LHCN-M2 (cell line): ENCODE measurements at regions not wholly inside any gene's neighbourhood (a gene's known extent, or its start where the extent isn't known, plus 50 kb on each side); places are given as distances from the start of the nearest gene placed in this dataset.
"Not testable (repeated sequence)": the region's sequence is repeated elsewhere in the genome, so short reads cannot be mapped to it uniquely, and the experiment has no call there.

Experiments used
- DNase-seq: peaks from one replicate; pipeline ENCODE4 v3.0.0-alpha.2; 2012; ENCODE audit warnings: low read depth

DNA sequence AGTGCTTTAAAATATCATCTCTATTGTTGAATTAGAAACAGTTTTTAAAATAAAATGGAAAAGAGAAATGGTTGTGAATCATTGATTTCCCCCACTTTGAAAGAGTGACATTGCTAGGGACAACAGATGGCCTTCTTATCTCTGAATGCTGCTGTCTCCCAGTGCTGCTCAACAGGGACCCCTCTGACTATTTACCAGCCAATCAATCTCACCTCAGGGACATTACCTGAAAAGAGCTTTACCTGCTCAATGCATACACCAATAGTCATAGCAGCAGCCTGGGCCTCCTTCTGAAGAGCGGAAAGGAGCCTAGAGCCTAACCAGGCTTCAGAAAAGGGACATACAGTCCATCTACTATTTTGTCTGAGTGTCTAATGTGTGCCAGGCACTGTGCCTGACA is 162.8 kb downstream of the CGGBP1 start:
- no peak for DNase-seq

DNA sequence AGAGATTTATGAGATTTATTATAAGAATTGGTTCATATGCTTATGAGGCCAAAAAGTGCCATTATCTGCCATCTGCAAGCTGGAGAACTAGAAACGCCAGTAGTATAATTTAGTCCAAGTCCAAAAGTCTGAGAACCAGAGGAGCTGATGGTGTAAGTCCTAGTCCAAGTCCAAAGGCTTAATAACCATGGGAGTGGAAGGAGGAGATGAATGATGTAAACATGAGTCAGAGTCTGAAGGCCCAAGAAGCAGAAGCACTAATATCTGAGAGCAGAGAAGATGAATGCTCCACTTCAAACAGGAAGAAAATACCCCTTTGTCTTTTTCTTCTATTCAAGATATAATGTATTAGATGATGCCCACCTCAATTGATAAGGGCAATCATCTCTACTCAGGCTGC is 185.7 kb downstream of the CGGBP1 start:
- peak; percentile 50 for DNase-seq

DNA sequence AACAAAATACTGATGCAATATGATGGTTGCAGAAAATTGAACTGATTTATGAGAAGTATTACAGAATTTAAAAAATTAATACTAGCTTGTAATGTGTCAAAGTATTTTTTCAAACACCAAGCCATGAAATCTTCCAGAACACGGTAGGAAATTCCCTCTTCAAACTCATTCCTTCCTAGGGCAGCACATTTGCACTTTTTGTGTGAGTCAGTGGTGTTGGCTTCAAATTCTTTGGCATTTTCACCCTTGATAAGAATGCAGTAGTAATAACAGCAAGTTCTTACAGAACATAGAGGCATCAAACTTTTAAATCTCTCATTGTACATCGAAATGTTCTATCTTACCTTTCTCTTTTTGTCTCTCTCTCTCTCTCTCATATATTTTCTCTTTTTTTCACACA is 191.8 kb downstream of the CGGBP1 start:
- peak; percentile 50 for DNase-seq

DNA sequence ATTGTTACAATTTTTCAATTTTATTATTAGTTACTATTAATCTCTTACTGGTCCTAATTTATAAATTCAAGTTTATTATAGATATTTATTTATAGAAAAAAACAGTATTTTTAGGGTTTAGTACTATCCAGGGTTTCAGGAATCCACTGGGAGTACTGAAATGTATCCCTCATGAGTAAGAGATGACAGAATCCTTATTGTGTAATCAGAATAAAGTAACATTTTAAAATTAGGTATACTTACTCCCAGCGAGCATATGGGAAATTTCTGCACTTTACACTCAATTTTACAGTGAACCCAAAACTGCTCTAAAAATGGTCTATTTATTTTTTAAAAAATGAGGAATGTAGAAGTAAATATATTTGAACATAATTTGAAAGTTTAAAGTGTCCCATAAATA is 202.7 kb downstream of the CGGBP1 start:
- peak; percentile 61 for DNase-seq

DNA sequence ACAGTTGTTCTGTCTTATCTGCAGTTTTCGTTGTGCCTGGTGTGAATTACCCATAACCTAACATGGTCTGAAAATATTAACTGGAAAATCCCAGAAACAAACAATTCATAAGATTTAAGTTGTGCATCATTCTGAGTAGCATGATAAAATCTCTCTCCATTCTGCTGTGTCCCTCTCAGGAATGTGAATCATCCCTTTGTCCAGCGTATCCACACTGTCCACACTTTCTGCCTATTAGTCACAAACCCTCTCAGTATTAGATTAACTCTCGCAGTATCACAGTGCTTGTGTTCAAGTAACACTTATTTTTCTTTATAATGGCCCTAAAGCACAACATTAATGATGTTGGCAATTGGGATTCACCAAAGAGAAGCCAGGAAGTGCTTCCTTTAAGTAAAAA is 203.2 kb downstream of the CGGBP1 start:
- peak; percentile 85 for DNase-seq

DNA sequence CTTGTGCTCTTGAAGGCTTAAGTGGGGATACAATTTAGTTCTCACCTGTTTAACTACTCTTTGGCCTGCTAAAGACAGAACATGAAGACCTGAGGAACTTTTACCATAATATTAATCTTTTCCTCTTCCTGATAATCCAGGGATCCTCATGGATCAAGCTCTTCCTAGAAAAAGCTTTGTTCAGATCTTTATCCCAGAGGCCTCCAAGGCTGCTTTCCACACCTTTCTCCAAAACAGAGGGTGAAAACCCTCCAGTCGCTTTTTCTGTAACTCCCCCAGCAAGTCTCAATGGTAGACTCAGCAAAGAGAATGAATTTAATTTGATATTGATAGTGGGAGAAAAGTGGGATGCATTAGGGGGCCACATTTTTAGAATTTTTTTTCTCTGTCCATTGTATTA is 203.6 kb downstream of the CGGBP1 start:
- DNase-seq = no peak

DNA sequence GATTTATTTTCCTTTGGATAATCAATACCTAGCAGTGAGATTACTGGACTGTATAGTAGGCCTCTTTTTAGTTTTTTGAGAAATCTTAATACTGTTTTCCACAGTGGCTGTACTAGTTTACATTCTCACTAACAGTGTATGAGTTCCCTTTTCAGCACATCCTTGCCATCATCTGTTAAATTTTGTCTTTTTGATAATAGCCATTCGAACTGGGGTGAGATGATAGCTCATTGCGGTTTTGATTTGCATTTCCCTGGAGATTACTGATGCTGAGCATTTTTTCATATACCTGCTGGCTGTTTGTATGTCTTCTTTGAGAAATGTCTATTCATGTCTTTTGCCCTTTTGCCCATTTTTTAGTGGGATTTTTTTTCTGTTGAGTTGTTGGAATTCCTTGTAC is 210.8 kb downstream of the CGGBP1 start:
- DNase-seq = no peak

DNA sequence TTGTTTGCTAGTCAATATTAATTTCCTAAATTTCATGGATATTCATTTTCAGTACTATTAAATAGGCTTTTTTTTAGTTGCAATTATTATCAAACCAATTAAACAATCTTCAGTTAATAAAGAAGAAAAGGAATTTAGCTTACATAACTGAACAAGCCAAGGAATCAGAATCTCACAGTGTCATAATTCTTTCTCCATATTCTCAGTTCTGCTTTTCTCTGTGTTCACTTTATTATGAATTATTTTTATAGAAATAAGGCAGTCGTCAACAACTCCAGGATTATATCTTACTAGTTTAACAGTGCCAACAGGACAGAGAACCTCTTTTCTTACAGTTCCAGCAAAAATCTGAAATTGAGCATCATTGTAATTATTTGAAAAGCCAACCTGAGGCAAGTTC is 221.7 kb downstream of the CGGBP1 start:
- no peak for DNase-seq

DNA sequence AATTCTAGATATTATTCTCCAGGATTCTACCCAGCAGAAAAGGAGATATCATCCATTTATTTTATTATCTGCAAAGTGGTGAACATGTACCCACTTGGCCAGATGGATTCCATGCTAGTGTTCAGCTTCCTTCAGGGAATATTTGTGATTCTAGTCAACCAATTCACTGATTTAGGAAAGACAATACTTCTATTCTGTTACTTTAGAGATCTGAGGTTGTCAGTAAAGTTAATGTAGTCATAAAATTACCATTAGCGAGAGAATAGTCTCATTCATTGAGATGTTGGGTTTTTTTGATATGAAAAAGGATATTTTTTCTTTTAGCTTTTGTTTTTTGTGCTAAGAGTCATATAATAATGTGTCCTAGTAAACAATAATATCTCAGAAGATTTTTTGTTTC is 222.8 kb downstream of the CGGBP1 start:
- DNase-seq = no peak

DNA sequence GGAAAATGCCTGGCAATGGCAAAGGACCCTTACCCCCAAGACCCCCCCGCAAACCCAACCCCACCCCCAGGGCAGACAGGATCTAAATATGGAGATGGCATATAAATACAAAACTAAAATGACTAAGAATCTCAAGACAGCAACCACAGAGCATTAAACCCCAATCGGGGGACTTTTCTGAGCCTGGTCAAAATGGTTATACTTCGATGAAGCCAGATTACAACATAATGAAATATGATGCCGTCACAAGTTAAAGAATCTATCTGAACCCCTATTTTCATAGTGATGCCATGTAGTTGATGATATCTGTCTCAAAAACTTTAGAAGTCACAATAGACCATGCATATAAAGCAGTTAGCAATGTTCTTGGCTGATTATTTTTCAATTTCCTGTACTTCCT is 223.6 kb downstream of the CGGBP1 start:
- DNase-seq = no peak

DNA sequence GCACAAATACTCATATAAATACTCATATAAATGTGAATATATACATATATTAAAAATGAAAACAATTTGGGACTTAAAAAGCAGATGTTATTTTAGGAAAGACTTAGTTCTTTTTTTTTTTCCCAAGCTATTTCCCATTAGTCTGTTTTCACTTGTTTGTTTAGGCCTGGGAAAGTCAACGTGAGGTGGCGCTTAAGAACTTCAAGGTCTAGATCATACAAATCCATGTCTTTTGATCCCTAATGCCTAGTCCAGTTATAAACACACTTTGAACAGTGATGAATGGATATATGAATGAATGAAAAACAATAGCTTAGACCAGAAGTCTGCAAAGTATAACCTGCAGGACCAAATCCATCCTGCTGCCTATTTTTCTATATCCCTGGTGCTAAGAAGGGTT is 224.5 kb downstream of the CGGBP1 start:
- DNase-seq = no peak

DNA sequence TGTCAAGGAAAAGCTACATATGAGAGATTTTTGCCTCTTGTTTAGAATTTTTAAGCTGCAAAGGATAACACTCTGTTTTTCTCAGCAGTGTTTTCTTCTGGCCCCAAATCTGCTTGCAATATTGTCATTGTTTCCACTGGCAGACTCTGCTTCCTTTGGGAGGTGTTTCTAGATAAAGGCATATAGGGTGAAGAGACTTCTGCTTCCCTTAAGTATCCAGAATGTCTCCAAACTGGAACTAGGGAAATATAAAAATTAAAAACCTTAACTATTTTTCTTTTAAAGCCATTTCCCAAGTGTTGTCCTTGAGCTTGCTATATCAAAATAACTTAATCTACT is 225.8 kb downstream of the CGGBP1 start:
- no peak for DNase-seq

DNA sequence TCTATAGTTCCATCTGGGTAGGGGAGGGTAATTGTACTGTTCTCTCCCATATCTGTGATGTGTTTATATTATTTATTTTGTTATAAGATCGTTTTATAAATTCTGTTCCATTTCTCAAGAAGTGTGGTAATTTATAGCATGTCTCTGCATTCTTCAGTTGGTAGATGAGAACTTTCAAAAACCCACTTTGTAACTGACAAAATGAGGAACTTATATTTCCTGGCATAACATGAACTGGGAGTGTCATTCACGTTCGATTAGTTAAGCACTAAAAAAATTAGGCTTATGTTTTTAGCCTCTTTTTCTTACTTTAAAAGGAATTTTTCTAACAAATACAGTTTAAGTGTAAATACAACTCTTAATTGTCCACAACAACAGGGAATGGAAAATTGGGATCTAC is 230.8 kb downstream of the CGGBP1 start:
- DNase-seq = no peak

DNA sequence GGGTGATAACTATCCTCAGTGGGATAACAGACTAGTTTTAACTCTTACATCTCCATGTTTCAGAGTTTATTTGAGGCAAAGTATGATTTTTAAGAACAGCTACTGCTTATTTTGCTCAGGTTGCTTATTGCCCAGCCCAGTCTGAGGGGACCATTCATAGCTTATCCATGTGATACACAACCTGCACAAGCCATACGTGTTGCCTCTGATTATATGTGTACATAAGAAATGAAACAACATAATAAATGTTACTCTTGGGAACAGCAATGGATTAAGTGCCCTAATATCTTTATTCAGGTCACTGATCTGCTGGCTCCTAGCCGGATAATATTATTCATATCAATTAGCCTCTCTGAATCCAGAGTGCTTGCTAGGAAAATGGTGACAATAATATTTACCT is 236.2 kb downstream of the CGGBP1 start:
- DNase-seq = no peak

DNA sequence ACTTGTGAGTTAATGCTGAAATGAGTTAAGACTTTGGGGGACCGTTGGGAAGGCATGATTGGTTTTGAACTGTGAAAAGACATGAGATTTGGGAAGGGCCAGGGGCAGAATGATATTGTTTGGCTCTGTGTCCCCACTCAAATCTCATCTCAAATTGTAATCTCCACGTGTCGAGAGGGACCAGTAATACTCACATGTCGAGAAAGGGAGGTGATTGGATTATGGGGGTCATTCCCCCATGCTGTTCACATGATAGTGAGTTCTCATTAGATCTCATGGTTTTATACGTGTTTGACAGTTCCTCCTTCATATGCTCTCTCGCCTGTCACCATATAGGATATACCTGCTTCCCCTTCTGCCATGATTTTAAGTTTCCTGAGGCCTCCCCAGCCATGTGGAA is 245.3 kb downstream of the CGGBP1 start:
- DNase-seq = not testable (repeated sequence)

DNA sequence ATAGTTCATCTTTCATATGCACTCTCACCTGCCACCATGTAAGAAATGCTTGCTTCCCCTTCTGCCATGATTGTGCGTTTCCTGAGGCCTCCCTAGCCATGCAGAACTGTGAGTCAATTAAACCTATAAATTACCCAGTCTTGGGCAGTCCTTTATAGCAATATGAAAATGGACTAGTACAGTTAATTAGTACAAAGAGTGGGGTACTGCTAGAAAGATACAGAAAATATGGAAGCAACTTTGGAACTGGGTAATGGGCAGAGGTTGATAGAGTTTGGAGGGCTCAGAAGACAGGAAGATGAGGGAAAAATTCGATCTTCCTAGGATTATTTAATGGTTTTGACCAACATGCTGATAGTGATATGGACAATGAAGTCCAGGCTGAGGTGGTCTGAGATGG is 246.9 kb downstream of the CGGBP1 start:
- no peak for DNase-seq

DNA sequence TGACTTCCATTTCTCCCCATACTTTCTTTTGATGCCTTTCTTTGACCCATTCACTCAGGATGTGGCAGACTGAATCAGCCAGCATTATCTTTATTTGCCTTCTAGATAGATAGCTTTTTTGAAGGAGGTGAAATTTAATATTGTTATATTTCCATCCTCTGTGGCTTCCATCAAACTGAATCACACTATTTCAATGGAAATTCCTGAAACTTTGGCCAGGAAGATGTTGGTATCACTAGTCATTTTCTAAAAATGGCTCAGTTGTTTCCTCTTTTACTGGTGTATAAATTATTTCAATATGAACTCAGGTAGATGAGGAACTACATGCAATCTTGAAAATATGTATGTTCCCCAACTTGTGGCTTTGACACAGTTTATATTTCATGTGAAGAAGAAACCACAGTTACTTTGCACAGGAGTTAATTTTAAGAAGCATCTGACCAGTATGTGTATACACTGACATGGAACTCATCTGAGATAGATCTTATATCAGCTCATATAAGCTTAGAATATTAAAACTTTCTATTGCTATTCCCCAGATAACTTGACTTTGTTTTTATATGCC is 248.3 kb downstream of the CGGBP1 start:
- DNase-seq = peak; percentile 73

DNA sequence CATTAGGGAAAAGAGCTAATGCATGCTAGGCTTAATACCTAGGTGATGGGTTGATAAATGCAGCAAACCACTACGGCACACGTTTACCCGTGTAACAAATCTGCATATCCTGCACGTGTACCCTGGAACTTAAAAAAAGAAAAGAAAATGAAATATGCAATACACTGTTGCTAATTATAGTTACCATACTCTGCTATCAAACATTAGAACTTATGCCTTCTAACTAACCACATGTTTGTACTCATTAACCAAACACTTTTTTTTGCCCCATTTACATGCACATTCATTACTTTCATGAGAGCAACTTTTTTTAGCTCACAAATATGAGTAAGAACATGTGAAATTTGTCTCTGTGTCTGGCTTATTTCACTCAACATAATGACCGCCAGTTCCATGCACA is 253.1 kb downstream of the CGGBP1 start:
- no peak for DNase-seq

DNA sequence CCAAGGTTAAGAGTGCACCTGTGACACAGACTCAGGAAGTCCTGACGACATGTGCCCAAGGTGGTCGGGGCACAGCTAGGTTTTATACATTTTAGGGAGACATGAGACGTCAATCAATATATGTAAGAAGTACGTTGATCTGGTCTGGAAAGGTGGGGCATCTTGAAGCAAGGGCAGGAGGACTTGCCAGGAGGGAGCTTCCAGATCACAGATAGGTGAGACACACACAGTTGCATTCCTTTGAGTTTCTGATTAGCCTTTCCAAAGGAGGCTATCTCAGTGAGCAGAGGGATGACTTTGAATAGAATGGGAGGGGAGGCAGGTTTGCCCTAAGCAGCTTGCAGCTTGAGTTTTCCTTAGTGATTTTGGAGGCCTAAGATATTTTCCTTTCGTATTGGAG is 257.4 kb downstream of the CGGBP1 start:
- no peak for DNase-seq

DNA sequence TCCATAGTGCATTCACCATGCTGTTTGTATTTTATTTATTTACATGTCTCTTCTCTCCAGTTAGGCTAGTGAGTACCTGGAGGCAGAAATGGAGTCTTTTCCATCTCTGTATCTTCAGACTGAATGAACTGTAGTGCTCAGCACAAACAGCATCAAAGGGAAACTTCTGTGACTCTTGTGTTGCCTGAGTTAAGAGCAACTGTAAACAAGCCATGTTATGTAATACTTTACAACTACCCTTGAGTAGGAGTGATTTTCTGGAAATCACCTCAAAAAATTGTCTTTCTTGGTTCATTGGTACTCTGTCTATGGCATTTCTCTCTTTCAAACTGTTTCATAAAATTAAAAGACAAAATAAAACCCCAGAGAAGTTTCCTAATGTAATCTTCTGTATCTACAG is 258.3 kb downstream of the CGGBP1 start:
- DNase-seq = no peak

DNA sequence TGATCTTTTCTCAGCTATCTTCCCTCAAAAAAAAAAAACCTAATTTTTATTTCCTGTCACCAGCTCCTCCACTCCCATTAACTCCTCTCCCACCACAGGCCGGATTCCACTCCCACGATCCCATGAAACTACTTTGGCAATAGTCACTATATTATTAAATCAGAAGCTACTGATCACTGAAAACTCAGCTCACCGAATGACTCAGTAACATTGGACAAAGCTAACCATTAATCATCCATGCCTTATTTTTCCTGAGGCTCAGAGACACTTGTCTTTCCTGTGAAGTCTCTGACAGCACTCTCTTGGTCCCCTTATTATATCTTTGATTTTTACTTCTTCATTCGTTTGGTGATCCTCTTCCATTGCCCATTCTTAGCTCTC is 260.2 kb downstream of the CGGBP1 start:
- DNase-seq = no peak

DNA sequence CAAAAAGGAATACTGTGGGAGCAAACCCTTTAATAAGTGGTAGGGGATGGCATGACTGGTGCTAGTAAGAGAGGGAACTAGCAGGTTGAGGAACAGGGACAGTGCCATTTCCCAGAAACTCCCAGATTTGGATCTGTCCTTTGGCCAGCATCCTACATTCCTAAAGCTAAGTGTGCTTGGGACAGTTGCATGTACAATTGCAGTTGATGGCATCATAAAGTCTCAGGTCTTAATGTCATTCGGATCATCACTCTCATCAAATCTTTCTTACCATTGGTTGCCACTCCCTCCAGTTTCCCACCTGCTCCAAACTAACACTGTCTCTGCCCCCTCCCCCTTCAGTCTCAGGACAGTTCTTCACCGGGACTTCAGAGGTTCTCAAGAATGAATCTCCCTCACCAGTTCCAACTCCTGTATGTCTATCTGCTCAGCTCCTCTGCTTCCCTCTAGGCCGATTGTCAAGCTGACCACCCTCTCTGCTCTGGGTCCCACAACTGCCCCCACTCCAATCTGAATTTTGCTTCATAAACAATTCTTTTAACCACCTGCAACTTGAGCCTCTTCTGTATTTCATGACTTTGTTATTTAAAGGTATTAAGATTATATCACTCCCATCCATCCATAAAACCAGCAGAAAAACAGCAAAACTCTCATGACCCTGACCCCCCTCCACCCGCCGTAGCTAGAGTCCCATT is 260.8 kb downstream of the CGGBP1 start:
- no peak for DNase-seq

DNA sequence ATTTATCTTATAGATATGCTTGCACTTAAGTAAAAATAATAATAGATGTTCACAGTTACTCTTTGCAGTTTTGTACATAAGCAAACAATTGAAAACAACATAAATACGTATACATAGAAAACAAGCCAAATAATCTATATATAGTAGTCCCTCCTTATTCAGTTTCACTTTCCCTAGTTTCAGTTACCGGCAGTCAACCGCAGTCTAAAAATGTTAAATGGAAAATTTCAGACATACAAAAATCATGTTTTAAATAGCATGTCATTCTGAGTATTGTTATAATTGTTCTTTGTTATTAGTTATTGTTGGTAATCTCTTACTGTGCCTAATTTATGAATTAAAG is 262.0 kb downstream of the CGGBP1 start:
- no peak for DNase-seq

DNA sequence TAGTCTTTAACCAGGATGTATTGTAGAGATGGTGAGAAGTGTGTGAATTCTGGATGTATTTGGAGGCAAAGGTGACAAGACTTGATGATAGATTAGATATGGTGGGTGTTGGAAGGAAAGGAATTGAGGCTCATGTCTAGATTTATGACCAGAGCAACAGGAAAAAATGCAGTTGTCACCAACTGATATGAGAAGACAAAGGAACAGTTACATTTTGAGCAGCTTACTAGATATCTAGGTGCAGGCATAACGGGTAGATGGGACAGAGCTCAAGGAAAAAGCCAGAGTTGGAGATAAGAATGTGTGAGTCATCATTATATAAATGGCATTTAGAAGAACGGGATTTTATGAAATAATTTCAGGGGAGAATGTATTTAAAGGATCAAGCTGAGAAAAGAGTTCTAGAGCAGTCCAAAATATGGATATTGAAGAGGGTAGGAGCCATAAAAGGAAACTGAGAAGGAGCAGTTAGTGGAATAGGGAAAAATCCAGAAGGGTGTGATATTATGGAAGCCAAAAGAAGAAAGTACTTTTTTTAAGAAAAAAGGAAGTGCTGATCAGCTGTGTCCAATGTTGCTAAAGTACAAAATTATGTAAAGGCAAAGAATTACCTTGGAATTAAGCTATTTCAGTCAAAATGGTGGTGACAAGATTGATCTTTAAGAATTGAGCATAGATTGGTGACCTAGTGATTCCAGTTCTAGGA is 262.5 kb downstream of the CGGBP1 start:
- DNase-seq = no peak
